GM18873 (cell line): ENCODE measurements at regions not wholly inside any gene's neighbourhood (a gene's known extent, or its start where the extent isn't known, plus 50 kb on each side); places are given as distances from the start of the nearest gene placed in this dataset.

Experiments used
- ATAC-seq: cut with Tn5 transposase; IDR thresholded peaks from one replicate; pipeline ENCODE4 v1.9.1; 2021; ENCODE audit warnings: mild to moderate bottlenecking, moderate library complexity, moderate number of reproducible peaks; ENCODE audit not compliant: unreplicated experiment, low FRiP score

DNA sequence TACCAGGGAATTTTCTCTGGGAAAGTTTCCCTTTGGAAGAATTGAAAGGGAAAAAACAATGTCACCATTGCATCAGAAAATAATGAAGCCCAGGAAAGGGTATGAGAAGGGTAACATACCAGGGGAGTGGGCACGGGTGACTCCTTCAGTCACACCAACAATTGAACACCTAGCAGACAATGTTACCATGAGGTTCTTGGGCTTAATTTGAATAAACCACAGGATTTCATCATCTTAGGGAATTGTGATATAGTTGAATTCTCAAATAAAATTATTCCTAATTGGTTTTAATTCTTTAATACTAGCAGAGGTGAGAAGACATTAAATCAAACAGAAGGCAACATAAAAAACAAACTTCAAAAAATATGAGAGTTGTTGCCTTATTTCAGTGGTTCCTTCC lies 73.7 kb upstream of the RREB1 start:
- no peak for ATAC-seq

DNA sequence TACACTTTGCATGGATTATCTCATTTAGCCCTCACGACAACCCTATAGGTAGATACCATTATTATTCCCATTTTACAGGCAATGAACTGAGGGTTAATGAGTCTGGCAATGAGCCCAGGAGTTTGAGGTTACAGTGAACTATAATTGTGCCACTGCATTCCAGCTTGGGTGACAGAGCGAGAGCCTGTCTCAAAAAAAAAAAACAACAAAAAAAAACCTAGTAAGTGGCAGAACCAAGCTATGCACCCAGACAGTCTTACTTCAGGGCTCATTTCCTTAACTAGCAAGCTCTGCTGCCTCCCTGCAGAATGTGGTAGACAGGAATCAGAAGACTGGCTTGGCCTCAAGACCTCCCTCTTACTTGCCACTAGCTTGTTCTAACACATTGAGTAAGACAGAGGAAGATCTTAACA lies 71.9 kb upstream of the RREB1 start:
- no peak for ATAC-seq

DNA sequence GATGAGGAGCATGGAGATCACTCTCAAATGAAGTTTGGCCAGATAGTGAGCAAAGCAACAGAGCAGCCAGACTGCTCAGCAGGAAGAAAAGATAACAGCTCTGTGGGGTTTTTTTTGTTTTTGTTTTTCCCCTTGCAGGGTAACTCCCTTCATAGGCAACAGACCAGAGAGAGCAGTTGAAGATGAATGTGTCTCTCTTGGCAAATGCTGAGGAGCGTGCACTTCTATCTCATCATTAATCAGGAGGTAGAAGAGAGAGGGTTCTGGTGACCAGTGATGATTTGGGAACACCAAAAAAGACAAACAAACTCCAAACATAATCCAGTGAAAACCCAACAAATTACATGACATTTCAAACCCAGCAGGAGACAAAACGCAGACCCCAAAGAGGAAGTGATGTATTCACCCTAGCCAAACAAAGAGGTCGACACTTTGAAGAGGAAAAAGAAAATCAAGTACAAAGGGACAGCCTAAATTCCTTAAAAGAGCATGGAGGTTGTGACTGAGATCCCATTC lies 66.2 kb upstream of the RREB1 start:
- ATAC-seq = no peak

DNA sequence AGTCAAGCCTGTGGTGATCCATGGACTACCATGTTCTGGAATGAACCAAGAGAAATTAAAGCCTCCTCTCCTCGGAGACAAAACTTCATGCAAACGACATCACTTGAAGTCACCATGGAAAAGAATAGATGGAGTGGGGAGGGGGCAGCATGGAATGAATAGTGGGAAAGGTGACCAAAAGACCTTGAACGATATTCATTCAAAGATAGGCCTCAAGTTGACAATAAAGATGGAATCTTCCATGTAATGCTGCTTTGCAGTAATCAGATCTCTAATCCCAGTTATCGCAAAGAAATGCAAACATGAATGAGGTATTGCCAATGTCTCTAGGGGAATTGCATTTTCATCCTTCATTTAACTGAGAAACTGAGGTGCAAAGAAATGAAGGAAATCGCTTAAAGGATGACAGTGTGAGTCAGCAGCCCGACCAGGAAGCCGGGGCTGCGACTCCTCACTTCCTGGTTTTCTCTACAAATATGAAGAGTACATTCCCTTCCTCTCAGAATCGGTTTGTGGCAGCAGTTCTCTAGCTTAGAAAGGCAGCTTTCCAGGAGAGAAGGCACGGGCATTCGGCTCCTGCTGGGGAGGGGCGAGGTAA lies 65.6 kb upstream of the RREB1 start:
- no peak for ATAC-seq

DNA sequence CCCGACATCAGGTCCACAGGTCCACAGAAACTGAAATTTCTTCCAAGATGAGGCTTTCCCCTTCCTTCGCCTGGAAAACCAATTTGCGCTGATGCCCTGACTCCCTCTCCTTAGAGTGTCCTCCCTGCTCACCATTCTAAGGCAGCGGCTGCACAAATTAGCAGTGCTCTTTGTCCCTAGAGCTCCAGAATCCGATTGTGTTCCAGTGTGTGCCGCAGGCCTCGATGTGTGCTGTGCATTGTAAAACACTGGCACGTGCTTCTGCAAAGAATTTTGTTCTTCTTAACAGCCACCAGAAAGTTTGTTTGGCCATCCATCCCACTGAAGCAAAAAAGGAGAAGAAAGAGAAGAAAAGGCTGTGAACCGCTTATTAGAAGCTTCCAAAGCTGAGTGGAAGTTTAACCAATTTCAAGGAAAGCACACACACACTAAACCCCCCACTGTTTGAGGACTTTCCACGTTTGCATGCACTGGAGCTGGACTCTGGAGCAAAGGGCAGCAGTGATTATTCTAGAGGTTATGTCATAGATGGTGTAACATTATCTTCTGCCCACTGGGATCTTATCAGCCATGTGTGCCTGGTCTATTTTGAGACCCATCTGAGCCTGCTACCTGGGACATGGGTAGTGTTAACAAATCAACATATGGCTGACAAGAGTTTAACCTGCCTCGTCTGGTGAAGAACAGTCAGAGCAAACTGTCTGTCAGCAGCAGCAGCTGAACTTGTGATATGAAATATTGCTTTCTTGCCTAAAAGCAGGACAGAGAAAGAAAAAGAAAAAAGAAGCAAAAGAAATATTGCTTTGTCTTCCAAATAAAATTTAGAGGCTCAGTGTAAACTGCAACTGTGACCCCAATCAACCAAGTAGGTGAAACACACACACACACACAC lies 64.9 kb upstream of the RREB1 start:
- ATAC-seq = no peak

DNA sequence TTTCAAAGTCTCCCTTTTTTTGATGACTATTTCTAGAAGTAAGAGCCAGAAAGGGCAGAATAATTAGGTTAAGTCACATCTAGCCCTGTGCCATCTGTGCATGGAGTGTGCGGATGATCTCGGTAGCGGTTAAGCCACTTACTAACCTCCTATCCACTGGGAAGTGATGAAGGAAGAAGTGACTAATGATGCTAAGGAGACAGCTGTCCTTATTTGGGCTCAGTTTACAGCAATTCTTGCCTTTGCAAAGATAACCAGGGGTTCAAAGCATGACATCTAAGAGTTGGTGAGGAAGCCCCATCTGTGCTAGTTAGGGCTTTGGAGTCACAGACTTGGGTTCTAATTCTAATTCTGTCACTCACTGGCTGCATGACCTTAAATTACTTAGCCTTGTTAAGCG lies 62.4 kb upstream of the RREB1 start:
- ATAC-seq = no peak

DNA sequence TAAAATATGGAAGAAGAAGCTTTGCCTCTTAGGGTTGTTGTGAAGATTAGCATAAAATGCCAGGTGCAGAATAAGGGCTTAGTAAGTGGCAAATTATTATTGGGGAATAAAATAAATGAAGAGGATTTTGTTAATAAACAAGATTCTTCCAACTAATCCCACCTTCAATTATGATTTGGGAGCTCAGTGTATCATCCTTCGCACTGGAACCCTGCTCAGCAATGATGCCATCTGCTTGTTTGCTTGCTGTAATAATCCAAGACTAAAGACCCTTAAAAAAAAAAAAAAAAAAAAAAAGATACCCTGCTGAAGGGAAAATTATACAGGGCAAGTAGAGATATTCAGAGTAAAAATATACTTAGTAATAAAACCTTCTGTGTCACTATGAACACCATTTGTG lies 62.0 kb upstream of the RREB1 start:
- no peak for ATAC-seq

DNA sequence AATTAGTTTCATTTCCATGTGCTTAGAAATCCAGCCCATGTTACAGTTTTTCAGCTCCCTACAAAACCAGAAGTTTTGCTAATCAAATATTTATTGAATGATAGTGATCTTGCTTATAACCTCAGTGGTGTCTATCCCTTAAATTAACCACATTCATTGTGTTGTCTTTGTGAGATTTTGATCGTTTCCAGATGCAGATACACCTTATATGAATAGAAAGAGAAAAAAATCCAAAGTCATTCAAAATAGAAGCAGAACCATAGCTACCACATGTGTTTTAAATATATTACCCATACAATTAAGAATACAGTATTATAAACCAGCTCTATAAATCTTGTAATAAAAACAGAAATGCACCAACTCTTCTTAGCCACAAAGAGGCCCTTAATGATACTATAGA lies 60.6 kb upstream of the RREB1 start:
- no peak for ATAC-seq

DNA sequence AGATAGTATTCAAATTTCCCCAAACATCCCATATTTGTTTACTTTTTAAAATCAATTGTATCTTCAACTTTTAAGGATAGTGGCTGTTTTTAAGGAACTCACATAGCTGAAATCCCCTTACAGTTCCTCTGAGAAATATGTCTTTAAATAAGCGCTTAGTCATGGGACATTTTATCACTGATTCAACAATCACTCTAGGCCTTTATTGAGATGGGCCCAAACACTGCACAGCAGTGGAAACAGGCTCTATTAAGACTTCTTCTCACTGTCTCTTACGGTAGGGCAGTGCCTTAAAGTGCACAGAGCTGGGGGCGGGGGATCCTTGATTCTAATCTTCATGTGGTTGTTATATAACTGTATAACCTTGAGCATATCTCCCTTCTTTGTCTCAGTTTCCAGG lies 59.8 kb upstream of the RREB1 start:
- no peak for ATAC-seq

DNA sequence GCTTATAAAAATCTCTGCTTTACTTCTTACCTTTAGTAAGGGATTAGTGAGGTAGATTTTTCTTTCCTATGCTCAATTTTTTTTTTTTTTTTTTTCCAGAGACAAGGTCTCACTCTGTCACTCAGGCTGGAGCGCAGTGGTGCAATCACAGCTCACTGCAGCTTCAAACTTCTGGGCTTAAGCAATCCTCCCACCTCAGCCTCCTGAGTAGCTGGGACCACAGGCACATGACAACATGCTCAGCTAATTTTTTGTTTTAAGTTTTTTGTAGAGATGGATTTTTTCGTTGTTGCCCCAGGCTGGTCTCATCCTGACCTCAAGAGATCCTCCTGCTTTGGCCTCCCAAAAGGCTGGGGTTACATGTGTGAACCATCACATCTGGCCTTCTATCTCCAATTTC lies 58.9 kb upstream of the RREB1 start:
- ATAC-seq = no peak

DNA sequence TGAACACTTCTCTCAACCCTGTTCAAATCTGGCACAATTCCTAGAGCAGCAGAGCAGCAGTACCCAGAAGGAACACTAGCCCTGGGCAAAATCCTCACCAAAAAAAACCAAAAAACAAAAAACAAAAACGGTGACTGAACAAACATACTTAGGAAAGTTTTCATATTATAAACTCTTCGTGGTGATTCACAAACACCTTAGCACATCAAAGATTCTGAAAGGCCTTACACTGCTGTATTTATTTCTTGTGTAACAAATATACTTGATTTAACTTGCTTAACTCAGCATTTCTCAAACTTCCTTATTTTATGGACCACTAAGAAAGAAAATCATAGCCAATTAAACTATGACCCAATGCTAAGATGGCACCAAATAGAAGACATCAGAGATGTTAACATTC lies 57.8 kb upstream of the RREB1 start:
- ATAC-seq = no peak

DNA sequence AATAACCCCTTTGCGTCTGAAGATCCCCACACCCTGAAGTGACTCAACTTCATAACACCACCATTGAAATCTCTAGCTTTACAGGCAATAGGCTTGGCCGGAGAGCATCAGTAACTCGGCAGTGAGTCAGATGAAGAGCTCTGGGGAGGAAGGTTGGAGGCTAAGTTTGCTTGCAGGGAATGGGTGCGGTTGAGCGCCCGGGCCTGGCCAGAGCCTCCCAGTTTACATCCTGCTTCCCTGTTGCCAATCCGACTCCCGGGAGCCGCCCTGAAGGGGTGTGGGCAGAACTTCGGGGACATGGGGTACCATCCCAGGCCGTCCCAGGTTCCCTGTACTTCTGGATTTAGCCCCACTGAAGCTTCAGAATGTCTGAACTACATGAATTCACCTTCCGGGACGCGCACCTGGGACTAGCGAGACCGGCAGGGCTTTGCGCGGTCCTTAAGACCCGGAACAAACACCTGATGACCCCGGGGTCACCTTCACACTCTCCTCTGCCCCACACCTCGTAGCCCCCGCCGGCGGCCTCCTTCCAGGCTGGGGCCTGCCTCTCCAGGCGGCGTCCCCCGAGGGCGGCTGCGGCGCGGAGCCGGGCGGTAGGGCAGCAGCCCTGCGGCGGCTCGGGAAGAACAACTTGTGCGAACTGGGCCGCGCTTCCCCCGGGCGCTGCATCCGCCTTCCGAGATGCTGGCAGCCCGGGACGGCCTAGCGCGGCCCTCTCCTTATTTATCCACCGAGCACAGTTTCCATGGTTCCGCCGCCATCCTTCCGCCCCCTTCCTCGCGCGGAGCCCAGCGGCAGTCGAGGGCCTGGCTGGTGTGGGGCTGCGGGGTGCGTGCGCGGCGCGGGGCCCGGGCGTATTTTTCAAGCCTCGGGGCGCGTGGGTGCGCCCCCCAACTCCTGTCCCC lies 56.6 kb upstream of the RREB1 start:
- ATAC-seq = no peak

DNA sequence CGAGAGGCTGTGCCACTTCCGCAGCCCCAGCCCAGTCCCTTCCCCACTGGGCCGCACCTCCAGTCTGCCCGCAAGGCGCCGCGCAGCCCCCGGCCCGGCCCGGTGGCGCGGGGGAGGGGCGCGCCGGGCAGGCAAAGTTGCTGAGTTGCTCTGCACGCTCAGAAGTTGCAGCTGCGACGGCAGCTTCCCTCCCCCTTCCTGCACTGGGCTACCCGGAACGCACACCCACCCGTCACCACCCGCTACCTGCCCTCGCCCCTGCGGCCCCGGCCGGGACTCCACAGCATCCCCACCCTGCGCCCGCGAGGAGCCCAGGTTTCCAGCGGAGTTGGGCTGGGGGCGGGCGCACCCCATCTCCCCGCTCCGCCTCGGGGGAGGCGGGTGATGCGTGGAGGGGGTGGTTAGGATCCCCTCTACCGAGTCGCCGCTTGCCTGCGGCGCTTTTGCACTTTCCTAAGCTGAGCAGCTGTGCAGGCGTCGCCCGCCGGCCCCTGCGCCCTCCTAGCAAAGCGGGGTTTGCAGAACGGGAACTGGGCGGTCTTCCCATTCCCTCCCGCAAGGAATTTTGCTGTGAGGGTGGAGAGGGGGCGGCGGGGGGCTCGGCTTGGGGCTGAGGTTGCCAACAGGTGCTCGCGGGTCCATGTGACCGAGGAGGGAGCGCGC lies 55.9 kb upstream of the RREB1 start:
- no peak for ATAC-seq

DNA sequence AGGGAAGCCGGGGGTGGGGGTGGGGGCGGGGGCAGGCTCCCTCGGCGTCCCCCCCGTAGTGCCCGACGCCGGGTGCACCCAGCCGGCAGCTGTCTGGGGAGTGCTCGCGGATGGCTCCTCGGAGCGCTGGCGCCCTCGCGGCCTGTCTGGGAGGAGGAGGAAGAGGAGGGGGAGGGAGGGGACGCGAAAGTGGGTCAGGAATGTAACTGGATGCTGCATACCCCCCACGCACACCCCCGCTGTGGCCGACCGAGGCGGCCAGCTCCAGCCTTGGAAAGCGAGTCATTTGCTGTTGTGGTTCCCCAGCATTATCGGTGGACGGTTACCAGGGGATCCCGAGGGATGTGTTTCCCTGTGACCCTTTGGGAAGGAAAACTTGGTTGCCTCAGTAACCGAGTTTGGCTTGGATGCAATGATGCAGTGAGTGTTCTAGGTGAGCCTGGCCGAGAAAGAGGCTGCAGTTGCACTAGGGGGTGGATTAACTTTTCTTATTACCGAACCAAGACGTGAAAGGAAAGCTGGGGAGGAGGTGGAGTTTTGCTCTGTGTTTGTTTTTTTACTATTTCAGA lies 55.2 kb upstream of the RREB1 start:
- no peak for ATAC-seq

DNA sequence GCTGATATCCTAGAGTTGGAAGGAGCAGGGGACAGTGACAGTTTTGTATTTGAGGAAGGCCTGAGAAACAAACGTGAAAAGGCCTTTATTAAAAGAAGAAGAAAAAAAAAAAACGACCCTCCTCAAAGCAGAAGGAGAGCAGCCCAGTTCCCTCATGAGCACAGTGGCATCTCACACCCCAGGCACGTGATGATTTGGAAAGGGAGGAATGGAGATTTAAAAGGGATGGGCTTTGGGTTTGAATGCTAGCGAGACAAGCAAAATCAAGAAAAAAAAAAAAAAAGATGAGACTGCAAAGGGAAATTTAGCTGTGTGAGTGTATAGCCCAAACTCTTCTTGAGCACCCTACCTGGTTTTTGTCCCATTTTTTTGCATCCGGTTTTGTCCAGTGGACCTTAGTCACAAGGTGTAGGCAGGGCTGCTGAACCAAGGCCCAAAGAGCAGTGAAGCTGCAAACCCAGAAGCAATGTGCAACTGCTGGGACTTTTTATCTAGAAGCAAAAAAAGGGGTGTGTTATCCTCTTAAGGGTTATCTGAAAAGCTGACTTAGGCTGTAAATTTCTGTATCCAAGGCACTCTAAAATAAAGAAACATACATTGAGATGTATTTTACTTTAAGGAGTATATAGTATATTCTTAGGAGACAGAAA lies 54.5 kb upstream of the RREB1 start:
- ATAC-seq = no peak
